ENCODE measurements at regions not wholly inside any gene's neighbourhood (a gene's known extent, or its start where the extent isn't known, plus 50 kb on each side); places are given as distances from the start of the nearest gene placed in this dataset.

DNA sequence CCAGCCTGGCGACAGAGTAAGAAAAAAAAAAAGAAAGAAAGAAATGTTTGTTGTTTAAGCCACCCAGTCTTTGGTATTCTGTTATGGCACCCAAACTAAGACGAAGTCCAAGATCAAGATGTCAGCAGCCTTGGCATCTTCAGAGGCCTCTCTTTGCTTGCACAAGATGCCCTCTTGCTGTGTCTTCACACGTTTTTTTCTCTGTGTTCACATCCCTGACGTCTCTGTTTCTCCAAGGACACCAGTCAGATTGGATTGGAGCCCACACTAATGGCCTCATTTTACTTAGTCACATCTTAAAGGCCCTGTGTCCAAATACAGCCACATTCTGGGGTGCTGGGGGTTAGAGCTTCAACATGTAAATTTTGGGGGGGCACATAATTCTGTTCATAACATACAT, 380.9 kb downstream of the GJA1 start:
- ATAC-seq (ENCODE audit: low read depth in 2 of 2) (no peak), DNase-seq (no peak)
- H3K27me3 ChIP-seq (ENCODE audit: control insufficient read depth, insufficient read depth, low read length): no peaks in the 10 kb centered on the region
- H3K4me3 Mint-ChIP-seq: no peak overlapping the region
- H3K9me3 ChIP-seq (ENCODE audit: control insufficient read depth in 2 of 2, low read length in 2 of 2): peaks cover 0 to 2% of the 10 kb centered on the region in 2 experiments
- H3K27ac Mint-ChIP-seq: no peak overlapping the region
- no peak overlapping the region for H3K4me3 ChIP-seq (ENCODE audit: low read depth, low read length)
- H3K36me3 Mint-ChIP-seq: no peaks in the 10 kb centered on the region
- peaks cover 0 to 15% (median 4%) of the 10 kb centered on the region in 7 donors for H3K9me3 Mint-ChIP-seq
- no peaks in the 10 kb centered on the region for H3K4me1 ChIP-seq (ENCODE audit: control insufficient read depth, insufficient read depth, low read length, poor library complexity, severe bottlenecking)
- H3K4me1 Mint-ChIP-seq: no peaks in the 10 kb centered on the region
- H3K27ac ChIP-seq (ENCODE audit: insufficient read depth, low read length, poor library complexity, severe bottlenecking): no peak overlapping the region
- H3K36me3 ChIP-seq (ENCODE audit: control insufficient read depth, insufficient read depth, low read length): no peaks in the 10 kb centered on the region
- no peaks in the 10 kb centered on the region for H3K27me3 Mint-ChIP-seq

DNA sequence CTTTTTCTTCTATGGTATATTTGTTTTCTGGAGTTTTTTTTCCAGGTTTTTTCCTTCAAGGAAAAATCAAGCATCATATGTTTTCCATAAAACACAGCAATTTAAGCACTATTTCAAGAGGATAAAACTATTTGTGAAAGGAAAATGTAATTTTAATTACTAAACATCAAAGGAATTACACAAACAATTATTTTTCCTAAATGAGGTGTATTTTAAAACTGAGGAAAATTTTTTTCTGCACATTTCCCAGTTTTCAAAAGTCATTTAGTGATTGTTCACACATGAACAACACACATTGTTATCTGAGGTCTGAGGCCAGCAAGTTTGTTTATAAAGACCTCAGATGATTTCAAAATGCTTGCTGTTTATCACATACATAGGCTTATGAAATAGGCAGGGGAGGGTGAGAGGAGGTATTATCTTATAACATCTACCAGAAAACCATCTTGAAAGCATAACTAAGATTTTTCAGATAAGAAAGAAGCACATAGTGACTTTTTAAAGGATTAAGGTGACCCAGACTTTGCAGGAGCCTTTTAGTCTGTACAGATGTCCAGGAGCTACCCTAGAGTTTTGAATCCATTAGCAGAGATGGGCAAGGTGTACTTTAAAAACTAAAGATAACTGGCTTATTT, 381.6 kb downstream of the GJA1 start:
- Mint-ChIP-seq H3K4me1 (no peaks in the 10 kb centered on the region), H3K36me3 (no peaks in the 10 kb centered on the region), H3K27ac (no peak overlapping the region), H3K4me3 (no peak overlapping the region), H3K27me3 (no peaks in the 10 kb centered on the region), H3K9me3 (peaks cover 0 to 21% (median 8%) of the 10 kb centered on the region in 7 donors)
- no peak for ATAC-seq (ENCODE audit: low read depth in 2 of 2)
- H3K27me3 ChIP-seq (ENCODE audit: control insufficient read depth, insufficient read depth, low read length): no peaks in the 10 kb centered on the region
- H3K4me3 ChIP-seq (ENCODE audit: low read depth, low read length): no peak overlapping the region
- peaks cover 0 to 2% of the 10 kb centered on the region in 2 experiments for H3K9me3 ChIP-seq (ENCODE audit: control insufficient read depth in 2 of 2, low read length in 2 of 2)
- H3K27ac ChIP-seq (ENCODE audit: insufficient read depth, low read length, poor library complexity, severe bottlenecking): no peak overlapping the region
- DNase-seq: no peak
- H3K36me3 ChIP-seq (ENCODE audit: control insufficient read depth, insufficient read depth, low read length): no peaks in the 10 kb centered on the region
- H3K4me1 ChIP-seq (ENCODE audit: control insufficient read depth, insufficient read depth, low read length, poor library complexity, severe bottlenecking): no peaks in the 10 kb centered on the region

GRCh38 chr6:121823437-121823851, 388.0 kb downstream of the GJA1 start:
- H3K27me3 Mint-ChIP-seq: no peaks in the 10 kb centered on the region
- H3K9me3 ChIP-seq (ENCODE audit: control insufficient read depth in 2 of 2, low read length in 2 of 2): peaks cover 0 to 2% of the 10 kb centered on the region in 2 experiments
- H3K4me3 Mint-ChIP-seq: no peak overlapping the region
- peaks cover 4 to 21% (median 8%) of the 10 kb centered on the region in 7 donors for H3K9me3 Mint-ChIP-seq
- H3K27ac Mint-ChIP-seq: no peak overlapping the region
- H3K27ac ChIP-seq (ENCODE audit: insufficient read depth, low read length, poor library complexity, severe bottlenecking): no peak overlapping the region
- peaks cover 0 to 5% (median 0%) of the 10 kb centered on the region in 4 donors for H3K4me1 Mint-ChIP-seq
- H3K36me3 ChIP-seq (ENCODE audit: control insufficient read depth, insufficient read depth, low read length): no peaks in the 10 kb centered on the region
- H3K4me1 ChIP-seq (ENCODE audit: control insufficient read depth, insufficient read depth, low read length, poor library complexity, severe bottlenecking): no peaks in the 10 kb centered on the region
- H3K36me3 Mint-ChIP-seq: no peaks in the 10 kb centered on the region
- H3K4me3 ChIP-seq (ENCODE audit: low read depth, low read length): no peak overlapping the region
- ATAC-seq (ENCODE audit: low read depth in 2 of 2) (no peak), DNase-seq (no peak)
- H3K27me3 ChIP-seq (ENCODE audit: control insufficient read depth, insufficient read depth, low read length): no peaks in the 10 kb centered on the region

GRCh38 chr6:121826156-121826810, 390.8 kb downstream of the GJA1 start:
- Mint-ChIP-seq H3K4me3 (no peak overlapping the region), H3K4me1 (peaks cover 0 to 5% (median 0%) of the 10 kb centered on the region in 4 donors), H3K27me3 (no peaks in the 10 kb centered on the region), H3K36me3 (no peaks in the 10 kb centered on the region), H3K27ac (no peak overlapping the region), H3K9me3 (peaks cover 0 to 12% (median 4%) of the 10 kb centered on the region in 7 donors)
- no peaks in the 10 kb centered on the region for H3K36me3 ChIP-seq (ENCODE audit: control insufficient read depth, insufficient read depth, low read length)
- DNase-seq (no peak), ATAC-seq (ENCODE audit: low read depth in 2 of 2) (no peak)
- H3K27ac ChIP-seq (ENCODE audit: insufficient read depth, low read length, poor library complexity, severe bottlenecking): no peak overlapping the region
- no peaks in the 10 kb centered on the region for H3K9me3 ChIP-seq (ENCODE audit: control insufficient read depth in 2 of 2, low read length in 2 of 2)
- H3K4me3 ChIP-seq (ENCODE audit: low read depth, low read length): no peak overlapping the region
- H3K4me1 ChIP-seq (ENCODE audit: control insufficient read depth, insufficient read depth, low read length, poor library complexity, severe bottlenecking): no peaks in the 10 kb centered on the region
- H3K27me3 ChIP-seq (ENCODE audit: control insufficient read depth, insufficient read depth, low read length): no peaks in the 10 kb centered on the region

GRCh38 chr6:121828146-121828886, 392.9 kb downstream of the GJA1 start:
- Histone ChIP-seq H3K9me3 (ENCODE audit: control insufficient read depth in 2 of 2, low read length in 2 of 2) (no peaks in the 10 kb centered on the region), H3K27me3 (ENCODE audit: control insufficient read depth, insufficient read depth, low read length) (no peaks in the 10 kb centered on the region), H3K4me1 (ENCODE audit: control insufficient read depth, insufficient read depth, low read length, poor library complexity, severe bottlenecking) (no peaks in the 10 kb centered on the region), H3K27ac (ENCODE audit: insufficient read depth, low read length, poor library complexity, severe bottlenecking) (no peak overlapping the region), H3K4me3 (ENCODE audit: low read depth, low read length) (no peak overlapping the region), H3K36me3 (ENCODE audit: control insufficient read depth, insufficient read depth, low read length) (no peaks in the 10 kb centered on the region)
- H3K36me3 Mint-ChIP-seq: no peaks in the 10 kb centered on the region
- peaks cover 0 to 7% (median 2%) of the 10 kb centered on the region in 7 donors for H3K9me3 Mint-ChIP-seq
- ATAC-seq (ENCODE audit: low read depth in 2 of 2) (no peak), DNase-seq (no peak)
- H3K27me3 Mint-ChIP-seq: no peaks in the 10 kb centered on the region
- H3K4me3 Mint-ChIP-seq: no peak overlapping the region
- H3K27ac Mint-ChIP-seq: no peak overlapping the region
- peaks cover 0 to 5% (median 0%) of the 10 kb centered on the region in 4 donors for H3K4me1 Mint-ChIP-seq

DNA sequence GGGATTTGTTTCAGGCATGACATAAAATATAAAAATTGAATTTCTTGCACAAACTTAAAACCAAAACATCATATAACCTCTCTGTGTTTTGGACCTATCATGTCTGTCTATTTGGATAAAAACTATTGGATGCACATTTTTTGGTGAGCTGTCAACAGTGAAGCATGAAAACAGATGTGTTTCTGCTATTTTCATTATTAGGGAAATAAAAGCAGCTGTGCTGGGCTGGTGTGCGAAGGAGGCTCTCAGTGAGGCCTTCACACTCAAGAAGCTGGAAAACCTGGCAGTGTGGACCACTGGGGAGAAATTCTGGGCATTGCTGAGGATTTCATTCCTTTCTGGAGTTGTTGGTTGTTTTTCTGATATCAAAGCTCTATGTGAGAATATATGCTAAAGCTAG, 395.3 kb downstream of the GJA1 start:
- DNase-seq: no peak
- Histone ChIP-seq H3K27ac (ENCODE audit: insufficient read depth, low read length, poor library complexity, severe bottlenecking) (no peak overlapping the region), H3K36me3 (ENCODE audit: control insufficient read depth, insufficient read depth, low read length) (no peaks in the 10 kb centered on the region), H3K27me3 (ENCODE audit: control insufficient read depth, insufficient read depth, low read length) (no peaks in the 10 kb centered on the region), H3K9me3 (ENCODE audit: control insufficient read depth in 2 of 2, low read length in 2 of 2) (no peaks in the 10 kb centered on the region), H3K4me1 (ENCODE audit: control insufficient read depth, insufficient read depth, low read length, poor library complexity, severe bottlenecking) (no peaks in the 10 kb centered on the region), H3K4me3 (ENCODE audit: low read depth, low read length) (no peak overlapping the region)
- Mint-ChIP-seq H3K27ac (no peak overlapping the region), H3K4me1 (peaks cover 0 to 5% (median 0%) of the 10 kb centered on the region in 4 donors), H3K9me3 (peaks cover 0 to 12% (median 4%) of the 10 kb centered on the region in 7 donors), H3K27me3 (no peaks in the 10 kb centered on the region), H3K4me3 (no peak overlapping the region), H3K36me3 (no peaks in the 10 kb centered on the region)
- ATAC-seq (ENCODE audit: low read depth in 2 of 2): no peak

GRCh38 chr6:121835662-121836061, 400.2 kb downstream of the GJA1 start:
- Mint-ChIP-seq H3K4me1 (no peaks in the 10 kb centered on the region), H3K27ac (no peak overlapping the region), H3K36me3 (no peaks in the 10 kb centered on the region), H3K4me3 (no peak overlapping the region), H3K9me3 (peaks cover 0 to 9% (median 2%) of the 10 kb centered on the region in 7 donors), H3K27me3 (no peaks in the 10 kb centered on the region)
- DNase-seq: no peak
- no peak for ATAC-seq (ENCODE audit: low read depth in 2 of 2)
- Histone ChIP-seq H3K36me3 (ENCODE audit: control insufficient read depth, insufficient read depth, low read length) (no peaks in the 10 kb centered on the region), H3K4me3 (ENCODE audit: low read depth, low read length) (no peak overlapping the region), H3K27me3 (ENCODE audit: control insufficient read depth, insufficient read depth, low read length) (no peaks in the 10 kb centered on the region), H3K9me3 (ENCODE audit: control insufficient read depth in 2 of 2, low read length in 2 of 2) (no peaks in the 10 kb centered on the region), H3K27ac (ENCODE audit: insufficient read depth, low read length, poor library complexity, severe bottlenecking) (no peak overlapping the region), H3K4me1 (ENCODE audit: control insufficient read depth, insufficient read depth, low read length, poor library complexity, severe bottlenecking) (no peaks in the 10 kb centered on the region)

All from CD4-positive, CD25-positive, alpha-beta regulatory T cell (primary cell).